ENCODE measurements at regions not wholly inside any gene's neighbourhood (a gene's known extent, or its start where the extent isn't known, plus 50 kb on each side); places are given as distances from the start of the nearest gene placed in this dataset.

GRCh38 chr12:107518868-107519267 lies 166.7 kb upstream of the PWP1 start:
- TF ChIP-seq POLR2A (IDR thresholded peaks at IDR 0.05) (no peak), CTCF (IDR thresholded peaks at IDR 0.05) (no peak)
- Histone ChIP-seq H3K27me3 (no peaks in the 10 kb centered on the region), H3K4me1 (no peaks in the 10 kb centered on the region), H3K4me3 (no peak overlapping the region), H3K27ac (no peak overlapping the region), H3K36me3 (replicated peaks in 1 of 2; ENCODE audit: insufficient read depth in 1 of 2, low read depth in 2 of 2) (no peaks in the 10 kb centered on the region), H3K9me3 (no peaks in the 10 kb centered on the region)
- 74 to 82% methylated on average over 4 of the region's 4 CpGs for WGBS, 2 donors
- ATAC-seq (no peak), DNase-seq (no peak)
- intact Hi-C loops (cut with DNase I), result no loop called here

DNA sequence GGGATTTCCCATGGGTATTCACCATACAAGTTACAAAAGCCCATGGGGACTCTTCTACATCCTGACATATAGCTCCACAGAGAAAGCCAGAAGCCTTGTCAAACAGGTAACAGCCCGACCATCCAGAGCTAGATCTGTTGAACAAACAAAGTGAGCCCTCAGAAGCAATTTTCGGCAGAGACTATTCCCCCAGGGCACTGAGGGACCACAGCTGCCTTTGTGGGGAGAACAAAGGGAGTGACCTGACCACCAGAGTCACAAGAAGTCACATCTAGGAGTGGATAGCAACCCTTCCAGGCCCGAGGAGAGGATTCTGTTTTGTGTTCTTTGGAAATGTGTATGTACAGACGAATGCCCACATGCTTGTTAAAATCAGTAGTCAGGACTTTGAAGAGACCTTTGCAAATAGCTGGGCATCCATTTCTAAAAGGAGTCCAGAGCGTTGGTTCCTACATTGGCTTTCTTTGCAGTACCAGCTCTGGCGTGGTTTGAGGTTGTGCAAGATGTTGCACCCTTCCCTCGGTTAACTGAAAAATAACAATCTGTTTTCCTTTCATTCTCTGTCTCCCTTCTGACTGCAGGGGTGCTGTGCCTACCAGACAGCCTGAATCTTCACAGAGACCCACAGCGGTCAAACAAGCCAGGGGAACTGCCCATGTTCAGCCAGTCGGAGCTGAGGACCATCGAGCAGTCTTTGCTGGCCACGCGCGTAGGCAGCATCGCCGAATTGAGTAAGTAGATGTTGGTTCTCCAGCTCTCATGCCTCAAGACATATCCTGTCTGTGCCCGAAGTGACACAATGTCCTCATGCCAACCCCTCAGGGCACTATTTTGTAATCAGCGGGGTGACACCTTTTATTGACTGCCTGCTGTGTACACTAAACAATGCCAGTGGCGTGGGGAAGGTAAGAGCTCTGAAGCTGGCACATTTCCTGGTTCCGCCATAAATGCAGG lies 165.4 kb upstream of the PWP1 start:
- TF ChIP-seq POLR2A (IDR thresholded peaks at IDR 0.05), result no peak
- no peak for TF ChIP-seq CTCF (IDR thresholded peaks at IDR 0.05)
- intact Hi-C loops (cut with DNase I), result no loop called here
- Histone ChIP-seq H3K27me3 (no peaks in the 10 kb centered on the region), H3K4me3 (no peak overlapping the region), H3K27ac (no peak overlapping the region), H3K9me3 (no peaks in the 10 kb centered on the region), H3K36me3 (replicated peaks in 1 of 2; ENCODE audit: insufficient read depth in 1 of 2, low read depth in 2 of 2) (no peaks in the 10 kb centered on the region), H3K4me1 (no peaks in the 10 kb centered on the region)
- WGBS, 2 donors, result 70 to 74% methylated on average over 16 to 19 of the region's 19 CpGs
- ATAC-seq (no peak), DNase-seq (no peak)

DNA sequence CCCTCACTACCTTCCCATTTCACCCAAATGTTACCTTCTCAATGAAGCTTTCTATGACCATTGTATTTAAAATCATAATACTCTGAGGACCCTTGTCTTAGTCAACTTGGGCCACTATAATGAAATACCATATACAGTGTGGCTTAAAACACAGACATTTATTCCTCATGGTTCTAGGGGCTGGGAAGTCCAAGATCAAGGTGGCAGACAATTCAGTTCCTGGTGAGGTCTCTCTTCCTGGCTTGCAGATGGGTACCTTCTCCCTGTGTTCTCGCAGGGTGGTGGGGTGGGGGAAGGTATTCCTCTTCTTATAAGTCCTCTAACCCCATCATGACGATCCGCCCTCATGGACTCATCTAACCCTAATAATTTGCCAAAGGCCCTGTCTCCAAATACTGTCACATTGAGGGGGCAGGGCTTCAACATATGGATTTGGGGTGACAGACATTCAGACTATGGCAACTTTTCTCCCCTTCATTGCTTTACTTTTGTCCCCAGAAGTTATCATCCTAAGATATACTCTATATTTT lies 163.7 kb upstream of the PWP1 start:
- H3K27ac ChIP-seq, result no peak overlapping the region
- no peaks in the 10 kb centered on the region for H3K9me3 ChIP-seq
- no peak for TF ChIP-seq CTCF (IDR thresholded peaks at IDR 0.05)
- TF ChIP-seq POLR2A (IDR thresholded peaks at IDR 0.05), result no peak
- intact Hi-C loops (cut with DNase I), result no loop called here
- WGBS, 2 donors, result 80 to 90% methylated on average over 3 of the region's 3 CpGs
- H3K4me3 ChIP-seq, result no peak overlapping the region
- ATAC-seq, result no peak
- no peaks in the 10 kb centered on the region for H3K27me3 ChIP-seq
- H3K36me3 ChIP-seq (replicated peaks in 1 of 2; ENCODE audit: insufficient read depth in 1 of 2, low read depth in 2 of 2), result no peaks in the 10 kb centered on the region
- DNase-seq, result no peak
- no peaks in the 10 kb centered on the region for H3K4me1 ChIP-seq

DNA sequence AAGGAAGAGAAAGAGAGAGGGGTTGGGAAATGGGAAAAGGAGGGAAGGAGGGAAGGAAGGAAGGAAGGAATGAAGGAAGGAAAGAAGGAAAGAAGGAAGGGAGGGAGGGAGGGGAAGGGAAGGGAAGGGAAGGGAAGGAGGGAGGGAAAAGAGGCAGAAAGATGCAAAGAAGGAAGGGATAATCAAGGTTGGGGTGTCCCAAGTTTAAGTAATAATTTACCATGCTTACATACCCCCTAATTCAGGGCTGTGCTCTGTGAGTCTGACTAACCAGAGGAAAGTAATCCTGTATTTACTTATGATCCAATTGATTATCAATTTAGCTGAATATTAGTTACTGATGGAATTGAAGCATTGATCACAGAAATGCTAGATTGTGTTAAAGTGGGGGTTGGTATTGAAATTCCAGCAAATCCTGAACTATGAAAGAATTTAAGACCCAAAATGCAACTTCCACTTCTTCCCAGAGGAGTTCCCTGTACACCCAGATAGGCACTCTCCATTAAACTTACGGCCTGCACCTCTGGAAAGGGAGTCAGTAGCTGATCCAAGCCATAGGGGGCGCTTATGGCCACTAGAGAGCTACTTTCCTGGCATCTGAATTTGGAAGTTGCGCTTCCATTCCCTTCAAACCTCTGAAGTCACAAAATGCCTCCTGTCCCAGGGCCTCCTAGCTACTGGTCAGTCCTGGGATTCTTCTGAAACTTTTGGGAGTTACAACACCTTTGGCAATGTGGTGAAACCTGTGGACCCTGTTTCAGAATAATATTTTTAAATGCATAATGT lies 162.7 kb upstream of the PWP1 start:
- no peak overlapping the region for H3K27ac ChIP-seq
- DNase-seq (no peak), ATAC-seq (no peak)
- H3K4me3 ChIP-seq, result no peak overlapping the region
- TF ChIP-seq CTCF (IDR thresholded peaks at IDR 0.05) (no peak), POLR2A (IDR thresholded peaks at IDR 0.05) (no peak)
- intact Hi-C loops (cut with DNase I), result no loop called here
- H3K36me3 ChIP-seq (replicated peaks in 1 of 2; ENCODE audit: insufficient read depth in 1 of 2, low read depth in 2 of 2), result no peaks in the 10 kb centered on the region
- no peaks in the 10 kb centered on the region for H3K27me3 ChIP-seq
- no peaks in the 10 kb centered on the region for H3K9me3 ChIP-seq
- no peaks in the 10 kb centered on the region for H3K4me1 ChIP-seq
- 76 to 80% methylated on average over 3 of the region's 3 CpGs for WGBS, 2 donors

Measured in body of pancreas (tissue), 4 donors.